GM12878 (cell line): ENCODE measurements at regions not wholly inside any gene's neighbourhood (a gene's known extent, or its start where the extent isn't known, plus 50 kb on each side); places are given as distances from the start of the nearest gene placed in this dataset.

ENCODE experiments used
- CUX1 ChIP-seq: IDR thresholded peaks from 2 replicates; pipeline ENCODE4 v1.6.1; 2012; ENCODE audit warnings: improper control_type of control experiment, low read depth, low read length; ENCODE audit not compliant: insufficient replicate concordance
- EED ChIP-seq: sonication (generic); IDR thresholded peaks from 2 replicates; pipeline ENCODE4 v1.6.1; 2016; ENCODE audit warnings: antibody characterized with exemption, low read depth
- ETV6 ChIP-seq, 2 experiments: fragments of 450-650 bp in 1 of 2; IDR thresholded peaks in 1 of 2; conservative IDR thresholded peaks in 1 of 2; 2 replicates each; pipeline ENCODE4 v1.6.1; 2014; ENCODE audit warnings: antibody characterized with exemption in 1 of 2, borderline replicate concordance in 1 of 2, low read depth in 1 of 2, mild to moderate bottlenecking in 1 of 2, moderate library complexity in 1 of 2
- FOXM1 ChIP-seq: IDR thresholded peaks from 2 replicates; pipeline ENCODE4 v1.6.1; 2012; ENCODE audit warnings: low read depth, mild to moderate bottlenecking, inconsistent platforms, low read length, moderate library complexity
- NFIC ChIP-seq: IDR thresholded peaks from 2 replicates; pipeline ENCODE4 v1.6.1; 2012; ENCODE audit warnings: low read depth, mild to moderate bottlenecking, inconsistent platforms, low read length, moderate library complexity
- SMARCA5 ChIP-seq: fragments of 450-650 bp; IDR thresholded peaks from 2 replicates; pipeline ENCODE4 v1.6.1; 2017; ENCODE audit warnings: mild to moderate bottlenecking
- TCF12 ChIP-seq: IDR thresholded peaks from 2 replicates; pipeline ENCODE4 v1.6.1; 2011; ENCODE audit warnings: low read depth, mild to moderate bottlenecking, low read length
- TCF3 ChIP-seq: IDR thresholded peaks from 2 replicates; pipeline ENCODE4 v1.6.1; 2012; ENCODE audit warnings: low read depth, mild to moderate bottlenecking, low read length, borderline replicate concordance; ENCODE audit not compliant: insufficient read depth
- ZBTB4 ChIP-seq: fragments of 450-650 bp; formaldehyde crosslinking; IDR thresholded peaks from 2 replicates; pipeline ENCODE4 v1.4.0; 2022; ENCODE audit warnings: mild to moderate bottlenecking, moderate library complexity
- TF ChIP-seq, protein P1 (sequence below): fragments of 450-650 bp; formaldehyde crosslinking; IDR thresholded peaks from 2 replicates; pipeline ENCODE4 v1.4.0; 2020; ENCODE audit warnings: mild to moderate bottlenecking, moderate library complexity

DNA sequence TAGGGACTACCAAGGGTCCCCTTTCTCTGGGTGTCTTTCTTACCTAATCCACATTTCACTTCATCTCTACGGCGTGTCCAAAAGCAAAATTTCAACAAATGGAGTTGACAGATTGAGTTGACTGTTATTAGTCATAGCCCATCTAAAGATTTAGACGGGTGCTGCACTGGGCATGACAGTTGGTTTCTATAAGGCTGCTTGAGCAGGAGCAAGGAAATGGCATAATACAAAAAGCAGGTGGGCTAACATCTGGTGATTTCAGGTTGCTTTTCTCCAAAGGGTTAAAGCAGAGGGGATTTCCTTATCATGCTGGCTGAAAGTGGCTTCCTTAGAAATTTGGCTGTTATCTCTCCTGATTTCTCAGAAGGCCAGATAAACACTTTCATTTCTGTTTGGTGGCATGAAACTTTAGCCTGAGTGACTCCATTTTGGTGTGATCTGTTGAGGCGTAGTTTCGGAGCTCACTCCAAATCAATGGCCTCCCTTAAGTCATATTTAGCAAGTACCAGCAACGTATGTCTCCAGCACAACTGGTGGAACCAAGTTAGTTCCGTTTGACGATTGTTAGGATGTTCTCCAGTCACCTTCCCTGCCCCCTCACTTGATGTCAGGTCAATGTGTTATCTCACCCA, 440.4 kb downstream of the FGF9 start (continued):
- TF ChIP-seq FOXM1 (peak; percentile 72; the same call in 1 of the 2 replicates), EED (peak; percentile 76), ZBTB4 (0 out of 2 replicates have a peak, but pooled peaks have one; percentile 69), CUX1 (no peak), ETV6 (conservative IDR thresholded peaks at IDR 0.05 in 1 of 2, IDR thresholded peaks at IDR 0.05 in 1 of 2; ENCODE audit: borderline replicate concordance in 1 of 2, low read depth in 1 of 2) (0 out of 4 replicates have a peak, but pooled peaks of 1 of the 2 experiments have one; percentile 55), NFIC (peak; percentile 74; the same call in 1 of the 2 replicates), TCF12 (peak; percentile 73; the same call in 1 of the 2 replicates), TCF3 (0 out of 2 replicates have a peak, but pooled peaks have one; percentile 51), SMARCA5 (no peak)
- TF ChIP-seq, protein P1, sequence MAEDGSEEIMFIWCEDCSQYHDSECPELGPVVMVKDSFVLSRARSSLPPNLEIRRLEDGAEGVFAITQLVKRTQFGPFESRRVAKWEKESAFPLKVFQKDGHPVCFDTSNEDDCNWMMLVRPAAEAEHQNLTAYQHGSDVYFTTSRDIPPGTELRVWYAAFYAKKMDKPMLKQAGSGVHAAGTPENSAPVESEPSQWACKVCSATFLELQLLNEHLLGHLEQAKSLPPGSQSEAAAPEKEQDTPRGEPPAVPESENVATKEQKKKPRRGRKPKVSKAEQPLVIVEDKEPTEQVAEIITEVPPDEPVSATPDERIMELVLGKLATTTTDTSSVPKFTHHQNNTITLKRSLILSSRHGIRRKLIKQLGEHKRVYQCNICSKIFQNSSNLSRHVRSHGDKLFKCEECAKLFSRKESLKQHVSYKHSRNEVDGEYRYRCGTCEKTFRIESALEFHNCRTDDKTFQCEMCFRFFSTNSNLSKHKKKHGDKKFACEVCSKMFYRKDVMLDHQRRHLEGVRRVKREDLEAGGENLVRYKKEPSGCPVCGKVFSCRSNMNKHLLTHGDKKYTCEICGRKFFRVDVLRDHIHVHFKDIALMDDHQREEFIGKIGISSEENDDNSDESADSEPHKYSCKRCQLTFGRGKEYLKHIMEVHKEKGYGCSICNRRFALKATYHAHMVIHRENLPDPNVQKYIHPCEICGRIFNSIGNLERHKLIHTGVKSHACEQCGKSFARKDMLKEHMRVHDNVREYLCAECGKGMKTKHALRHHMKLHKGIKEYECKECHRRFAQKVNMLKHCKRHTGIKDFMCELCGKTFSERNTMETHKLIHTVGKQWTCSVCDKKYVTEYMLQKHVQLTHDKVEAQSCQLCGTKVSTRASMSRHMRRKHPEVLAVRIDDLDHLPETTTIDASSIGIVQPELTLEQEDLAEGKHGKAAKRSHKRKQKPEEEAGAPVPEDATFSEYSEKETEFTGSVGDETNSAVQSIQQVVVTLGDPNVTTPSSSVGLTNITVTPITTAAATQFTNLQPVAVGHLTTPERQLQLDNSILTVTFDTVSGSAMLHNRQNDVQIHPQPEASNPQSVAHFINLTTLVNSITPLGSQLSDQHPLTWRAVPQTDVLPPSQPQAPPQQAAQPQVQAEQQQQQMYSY (CRISPR knock-in tag), result peak; percentile 71; the same call in 1 of the 2 replicates
